Neutrophil (primary cell): ENCODE measurements at regions not wholly inside any gene's neighbourhood (a gene's known extent, or its start where the extent isn't known, plus 50 kb on each side); places are given as distances from the start of the nearest gene placed in this dataset.

Experiments used
- H3K27ac ChIP-seq: fragments of 200-600 bp; sonication (generic); 2 replicates; pipeline ENCODE4 v1.5.1; 2016; ENCODE audit warnings: mild to moderate bottlenecking, moderate library complexity
- H3K27me3 ChIP-seq: fragments of 200-600 bp; sonication (generic); 2 replicates; pipeline ENCODE4 v1.6.0; 2016; ENCODE audit warnings: mild to moderate bottlenecking
- H3K36me3 ChIP-seq: fragments of 200-600 bp; sonication (generic); 2 replicates; pipeline ENCODE4 v1.5.1; 2017
- H3K4me1 ChIP-seq, 2 experiments: fragments of 200-600 bp in 1 of 2; sonication (generic) in 1 of 2; 1 replicate in 1 of 2; 2 replicates in 1 of 2; pipeline versions ENCODE4 v1.5.1 to v1.6.1; 2013 to 2016; ENCODE audit warnings: low read depth in 1 of 2, low read length in 1 of 2, mild to moderate bottlenecking in 1 of 2, moderate library complexity in 1 of 2; ENCODE audit not compliant: control insufficient read depth in 1 of 2, insufficient read depth in 1 of 2
- H3K4me3 ChIP-seq, 2 experiments: fragments of 200-600 bp in 1 of 2; sonication (generic) in 1 of 2; 1 replicate in 1 of 2; 2 replicates in 1 of 2; pipeline ENCODE4 v1.5.1; 2013 to 2016; ENCODE audit warnings: low read depth in 1 of 2, low read length in 1 of 2, mild to moderate bottlenecking in 1 of 2, moderate library complexity in 1 of 2
- H3K9me3 ChIP-seq: fragments of 200-600 bp; sonication (generic); 2 replicates; pipeline ENCODE4 v1.5.1; 2016
- TF ChIP-seq, protein P1 (sequence below): fragments of 200-600 bp; sonication (generic); IDR thresholded peaks from 2 replicates; pipeline ENCODE4 v1.5.1; 2016; ENCODE audit warnings: antibody characterized with exemption

DNA sequence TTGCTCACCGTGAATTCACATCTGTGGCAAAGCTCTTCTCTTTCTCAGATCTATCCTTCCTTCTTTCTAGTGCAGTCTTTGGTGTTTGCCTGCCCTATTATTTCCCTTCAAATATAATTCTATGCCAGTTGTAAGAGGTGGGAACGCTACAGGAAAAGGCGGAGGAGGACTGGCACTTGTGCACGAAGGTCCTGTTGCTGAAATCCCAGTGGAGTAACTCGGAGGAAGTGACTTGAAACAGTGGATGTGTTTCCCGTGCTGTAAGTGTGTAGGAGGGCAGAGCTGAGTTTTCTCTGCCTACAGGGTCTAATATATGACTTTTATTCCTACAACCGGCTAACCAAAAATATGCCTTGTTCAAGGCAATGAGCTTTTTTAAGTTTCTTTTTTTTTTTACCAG, 754.8 kb downstream of the QKI start:
- H3K27me3 ChIP-seq = no peaks in the 10 kb centered on the region
- no peak overlapping the region for H3K27ac ChIP-seq
- TF ChIP-seq, protein P1, sequence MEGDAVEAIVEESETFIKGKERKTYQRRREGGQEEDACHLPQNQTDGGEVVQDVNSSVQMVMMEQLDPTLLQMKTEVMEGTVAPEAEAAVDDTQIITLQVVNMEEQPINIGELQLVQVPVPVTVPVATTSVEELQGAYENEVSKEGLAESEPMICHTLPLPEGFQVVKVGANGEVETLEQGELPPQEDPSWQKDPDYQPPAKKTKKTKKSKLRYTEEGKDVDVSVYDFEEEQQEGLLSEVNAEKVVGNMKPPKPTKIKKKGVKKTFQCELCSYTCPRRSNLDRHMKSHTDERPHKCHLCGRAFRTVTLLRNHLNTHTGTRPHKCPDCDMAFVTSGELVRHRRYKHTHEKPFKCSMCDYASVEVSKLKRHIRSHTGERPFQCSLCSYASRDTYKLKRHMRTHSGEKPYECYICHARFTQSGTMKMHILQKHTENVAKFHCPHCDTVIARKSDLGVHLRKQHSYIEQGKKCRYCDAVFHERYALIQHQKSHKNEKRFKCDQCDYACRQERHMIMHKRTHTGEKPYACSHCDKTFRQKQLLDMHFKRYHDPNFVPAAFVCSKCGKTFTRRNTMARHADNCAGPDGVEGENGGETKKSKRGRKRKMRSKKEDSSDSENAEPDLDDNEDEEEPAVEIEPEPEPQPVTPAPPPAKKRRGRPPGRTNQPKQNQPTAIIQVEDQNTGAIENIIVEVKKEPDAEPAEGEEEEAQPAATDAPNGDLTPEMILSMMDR = no peak
- no peaks in the 10 kb centered on the region for H3K4me1 ChIP-seq
- no peak overlapping the region for H3K4me3 ChIP-seq
- peaks cover 9% of the 10 kb centered on the region for H3K9me3 ChIP-seq
- no peaks in the 10 kb centered on the region for H3K36me3 ChIP-seq

DNA sequence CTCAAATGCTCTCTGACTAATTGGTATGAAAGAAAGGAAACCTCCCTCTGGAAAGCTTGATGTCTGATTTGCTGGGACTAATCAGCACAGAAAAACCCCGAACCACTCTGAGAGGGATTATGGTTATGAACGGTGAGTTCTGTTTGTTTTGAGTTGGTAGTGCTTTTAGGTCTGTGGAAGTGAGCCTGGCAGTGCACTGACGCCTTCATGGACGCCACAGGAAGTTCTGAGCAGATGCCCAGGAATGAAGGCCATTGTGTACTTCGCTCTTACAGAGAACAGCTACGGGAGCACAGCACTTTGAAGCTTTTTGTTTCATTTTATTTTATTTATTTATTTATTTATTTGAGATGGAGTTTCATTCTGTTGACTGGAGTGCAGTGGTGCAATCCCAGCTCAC, 754.1 kb downstream of the QKI start:
- no peaks in the 10 kb centered on the region for H3K36me3 ChIP-seq
- H3K27me3 ChIP-seq = no peaks in the 10 kb centered on the region
- H3K4me1 ChIP-seq = no peaks in the 10 kb centered on the region
- no peak overlapping the region for H3K27ac ChIP-seq
- H3K9me3 ChIP-seq = peaks cover 9% of the 10 kb centered on the region
- TF ChIP-seq, protein P1 = no peak
- no peak overlapping the region for H3K4me3 ChIP-seq

DNA sequence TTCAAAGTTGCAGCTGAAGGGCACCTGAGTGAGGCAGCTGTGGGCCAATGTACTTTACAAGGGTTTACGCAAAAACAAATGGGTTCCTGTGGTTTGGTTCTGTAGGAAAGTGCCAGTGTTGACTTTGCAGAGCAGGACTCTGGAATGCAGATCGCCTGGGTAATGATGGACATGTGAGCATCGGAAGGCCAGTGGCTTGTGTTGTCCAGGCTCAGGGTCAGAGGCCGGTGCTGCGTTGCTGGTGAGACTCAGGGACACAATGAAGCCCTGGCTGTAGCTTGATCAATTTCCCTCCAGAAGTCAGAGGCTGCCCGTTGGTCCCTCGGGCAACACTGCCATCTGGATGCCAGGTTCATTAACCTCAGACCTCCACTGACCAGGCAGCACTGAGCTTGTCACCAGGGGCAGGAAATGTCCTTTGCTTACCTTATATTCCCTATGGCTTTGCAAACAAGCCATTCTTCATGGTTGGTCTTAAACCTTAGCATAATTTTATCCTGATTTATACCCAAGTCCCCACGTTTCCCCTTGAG, 753.4 kb downstream of the QKI start:
- H3K9me3 ChIP-seq = peaks cover 3% of the 10 kb centered on the region
- H3K4me1 ChIP-seq = no peaks in the 10 kb centered on the region
- no peak overlapping the region for H3K4me3 ChIP-seq
- no peak overlapping the region for H3K27ac ChIP-seq
- no peaks in the 10 kb centered on the region for H3K27me3 ChIP-seq
- TF ChIP-seq, protein P1 = no peak
- no peaks in the 10 kb centered on the region for H3K36me3 ChIP-seq

DNA sequence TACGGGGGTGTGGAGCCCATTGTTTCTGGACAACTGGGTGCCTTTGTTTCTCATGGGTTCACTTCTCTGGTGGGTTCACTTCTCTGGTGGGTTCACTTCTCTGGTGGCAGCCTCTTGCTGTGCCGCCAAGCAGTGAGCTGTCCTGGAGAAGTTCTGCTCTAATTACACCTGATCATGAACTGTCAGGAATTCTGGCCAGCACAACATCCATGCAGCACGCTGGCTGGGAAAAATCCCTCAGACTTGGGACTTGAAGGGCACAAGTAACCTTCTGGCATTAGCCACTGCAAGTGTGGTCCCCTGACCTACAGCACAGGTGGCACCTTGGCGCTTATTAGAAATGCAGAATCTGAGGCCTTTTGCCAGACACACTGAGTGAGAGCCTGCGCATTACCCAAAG, 752.5 kb downstream of the QKI start:
- Histone ChIP-seq H3K36me3 (no peaks in the 10 kb centered on the region), H3K9me3 (no peaks in the 10 kb centered on the region), H3K27me3 (no peaks in the 10 kb centered on the region), H3K4me3 (no peak overlapping the region), H3K4me1 (no peaks in the 10 kb centered on the region), H3K27ac (no peak overlapping the region)
- TF ChIP-seq, protein P1 = no peak

DNA sequence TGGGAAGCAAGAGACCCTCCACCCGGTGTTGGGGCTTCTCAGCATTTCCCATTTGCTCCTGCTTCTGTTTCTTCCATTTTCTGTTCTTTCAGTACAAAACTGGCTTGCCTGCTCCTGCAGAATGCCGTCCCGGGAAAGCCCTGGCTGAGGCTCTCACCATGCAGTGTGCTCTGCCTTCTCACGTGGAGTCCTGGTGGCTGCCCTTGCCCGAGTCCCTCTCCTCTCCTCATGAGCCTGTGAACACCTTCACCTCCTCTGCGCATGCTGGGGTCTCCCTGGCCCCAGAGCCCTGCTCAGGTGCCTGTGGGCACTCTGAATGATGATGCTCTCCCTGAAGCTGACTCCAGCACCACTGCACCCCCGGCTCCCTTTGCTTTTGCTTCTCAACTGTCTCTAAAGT, 752.0 kb downstream of the QKI start:
- Histone ChIP-seq H3K4me1 (no peaks in the 10 kb centered on the region), H3K27me3 (no peaks in the 10 kb centered on the region), H3K4me3 (no peak overlapping the region), H3K27ac (no peak overlapping the region), H3K36me3 (no peaks in the 10 kb centered on the region), H3K9me3 (no peaks in the 10 kb centered on the region)
- TF ChIP-seq, protein P1 = no peak

DNA sequence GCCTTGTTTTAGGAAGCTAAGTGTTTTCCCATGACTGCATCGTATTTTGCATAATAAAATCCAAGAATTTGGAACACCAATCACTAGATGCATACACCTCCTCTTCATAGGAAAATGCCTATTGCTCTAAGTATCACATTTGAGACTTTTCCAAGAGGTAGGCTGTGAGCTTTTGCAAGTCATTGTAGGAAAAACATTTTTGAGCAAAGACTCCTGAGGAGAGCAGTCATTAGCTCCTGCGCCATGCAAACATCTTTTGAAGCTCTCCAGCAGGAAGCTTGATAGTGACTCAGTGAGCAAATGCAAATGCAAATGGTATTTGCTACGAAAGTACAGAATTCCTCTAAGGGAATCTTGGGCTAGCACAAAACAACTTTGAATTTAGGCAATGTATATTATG, 750.4 kb downstream of the QKI start:
- Histone ChIP-seq H3K27ac (no peak overlapping the region), H3K9me3 (no peaks in the 10 kb centered on the region), H3K36me3 (no peaks in the 10 kb centered on the region), H3K27me3 (no peaks in the 10 kb centered on the region), H3K4me3 (no peak overlapping the region), H3K4me1 (no peaks in the 10 kb centered on the region)
- TF ChIP-seq, protein P1 = no peak
